ENCODE measurements at regions not wholly inside any gene's neighbourhood (a gene's known extent, or its start where the extent isn't known, plus 50 kb on each side); places are given as distances from the start of the nearest gene placed in this dataset.

- Mint-ChIP-seq H3K27me3 (peaks cover 9 to 50% (median 21%) of the 10 kb centered on the region in 5 donors), H3K27ac (no peak overlapping the region), H3K4me1 (no peaks in the 10 kb centered on the region), H3K9me3 (peaks cover 0 to 2% (median 0%) of the 10 kb centered on the region in 9 donors), H3K36me3 (no peaks in the 10 kb centered on the region), H3K4me3 (no peak overlapping the region)
- POLR2A ChIA-PET, result no interaction called here
- ATAC-seq (no peak), DNase-seq (no peak)
These were observed 617.9 kb upstream of the MKI67 start for GRCh38 chr10:128744092-128744491.

GRCh38 chr10:128744811-128745305, 618.6 kb upstream of the MKI67 start:
- Mint-ChIP-seq H3K36me3 (no peaks in the 10 kb centered on the region), H3K27ac (no peak overlapping the region), H3K9me3 (peaks cover 0 to 2% (median 0%) of the 10 kb centered on the region in 9 donors), H3K27me3 (peaks cover 9 to 50% (median 21%) of the 10 kb centered on the region in 5 donors), H3K4me3 (no peak overlapping the region), H3K4me1 (no peaks in the 10 kb centered on the region)
- ATAC-seq (no peak), DNase-seq (no peak)
- POLR2A ChIA-PET, result no interaction called here

DNA sequence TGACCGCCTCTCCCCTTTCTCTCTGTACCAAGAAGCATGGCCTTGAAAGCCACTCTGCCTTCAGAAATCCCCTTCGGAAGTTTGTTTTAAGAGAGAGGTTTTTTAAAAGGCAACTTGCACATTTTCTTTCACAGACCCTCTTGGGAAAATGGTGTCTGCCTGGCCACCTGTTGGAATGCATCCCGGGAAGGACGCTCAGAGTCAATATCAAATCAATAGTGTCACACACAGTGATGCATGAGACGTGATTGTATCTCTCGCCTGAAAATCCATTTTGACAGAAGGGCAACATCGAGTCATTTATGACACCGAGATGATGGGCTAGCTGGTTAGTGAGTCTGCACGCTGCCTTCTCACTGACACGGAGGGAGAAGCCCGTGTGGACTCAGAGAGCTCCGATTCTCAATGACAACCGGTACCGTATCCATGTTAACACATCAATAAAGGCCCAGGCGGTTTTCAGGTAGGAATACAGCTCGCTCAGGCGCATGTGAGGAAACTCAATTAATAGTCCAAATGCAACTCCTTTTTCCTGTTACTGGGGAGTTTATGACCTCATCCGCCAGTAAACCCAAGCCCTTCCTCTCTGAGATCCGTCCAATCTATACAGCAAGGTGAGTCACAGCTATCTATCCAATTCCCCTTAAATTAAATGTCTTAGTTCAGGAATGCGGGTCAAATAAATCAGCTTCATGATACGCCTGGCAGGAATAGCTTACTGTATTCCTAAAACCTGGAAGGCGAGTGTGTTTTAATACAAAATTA, 621.5 kb upstream of the MKI67 start:
- no peak for DNase-seq
- Mint-ChIP-seq H3K4me3 (no peak overlapping the region), H3K27me3 (peaks cover 1 to 34% (median 16%) of the 10 kb centered on the region in 5 donors), H3K9me3 (peaks cover 0 to 7% (median 0%) of the 10 kb centered on the region in 9 donors), H3K4me1 (no peaks in the 10 kb centered on the region), H3K36me3 (no peaks in the 10 kb centered on the region), H3K27ac (no peak overlapping the region)
- ATAC-seq, result no peak
- POLR2A ChIA-PET, result no interaction called here

DNA sequence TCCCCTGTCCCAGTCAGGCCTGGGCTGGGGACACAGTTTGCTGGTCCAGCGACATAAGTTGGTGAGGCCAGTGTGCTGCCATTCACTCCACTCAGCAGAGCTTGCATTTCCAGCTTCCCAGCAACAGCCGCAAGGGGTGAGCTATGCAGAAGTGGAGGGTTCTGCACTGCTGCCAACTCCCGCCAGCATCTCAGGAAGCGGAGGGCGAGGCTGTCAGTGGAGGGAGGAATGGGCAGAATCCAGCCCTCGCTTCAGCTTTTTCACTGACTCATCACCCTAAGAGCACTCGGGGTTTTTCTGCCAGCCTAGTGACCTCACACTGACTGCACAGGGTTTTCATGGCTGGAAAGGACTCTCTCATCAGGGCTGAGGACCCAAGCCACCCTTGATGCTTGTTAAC, 625.1 kb upstream of the MKI67 start:
- Mint-ChIP-seq H3K9me3 (peaks cover 0 to 7% (median 0%) of the 10 kb centered on the region in 9 donors), H3K4me3 (no peak overlapping the region), H3K27me3 (peaks cover 0 to 15% (median 4%) of the 10 kb centered on the region in 5 donors), H3K36me3 (no peaks in the 10 kb centered on the region), H3K4me1 (no peaks in the 10 kb centered on the region), H3K27ac (no peak overlapping the region)
- DNase-seq, result no peak
- POLR2A ChIA-PET, result no interaction called here
- no peak for ATAC-seq

- POLR2A ChIA-PET, result no interaction called here
These were observed 625.6 kb upstream of the MKI67 start for GRCh38 chr10:128751851-128752250.

DNA sequence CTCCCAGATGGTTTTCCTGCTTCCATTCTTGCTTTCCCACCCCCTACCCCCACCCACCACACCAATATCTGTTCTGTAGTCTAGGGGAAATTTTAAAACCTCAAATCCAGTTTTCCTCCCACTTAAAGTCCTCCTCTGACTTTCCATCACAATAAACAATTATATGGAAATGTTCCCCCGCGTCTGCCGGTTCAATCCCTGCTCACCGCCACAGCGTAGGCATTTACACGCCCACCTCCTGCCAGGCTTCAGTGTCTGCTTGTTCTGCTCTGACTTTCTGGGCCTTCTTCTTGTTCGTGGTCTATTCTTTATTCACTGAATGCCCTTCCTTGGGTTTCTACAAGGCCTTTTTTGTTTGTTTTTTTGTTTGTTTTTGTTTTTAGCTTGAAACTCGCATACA, 633.0 kb upstream of the MKI67 start:
- DNase-seq (no peak), ATAC-seq (no peak)
- no peaks in the 10 kb centered on the region for H3K36me3 Mint-ChIP-seq
- H3K9me3 Mint-ChIP-seq, result peaks cover 0 to 2% (median 0%) of the 10 kb centered on the region in 9 donors
- H3K27ac Mint-ChIP-seq, result no peak overlapping the region
- H3K27me3 Mint-ChIP-seq, result peaks cover 0 to 16% (median 6%) of the 10 kb centered on the region in 5 donors
- no peaks in the 10 kb centered on the region for H3K4me1 Mint-ChIP-seq
- H3K4me3 Mint-ChIP-seq, result no peak overlapping the region
- POLR2A ChIA-PET, result no interaction called here

More at GRCh38 chr10:128751851-128752250, 625.6 kb upstream of the MKI67 start:
- peaks cover 0 to 7% (median 0%) of the 10 kb centered on the region in 9 donors for H3K9me3 Mint-ChIP-seq
- H3K27me3 Mint-ChIP-seq, result peaks cover 0 to 11% (median 2%) of the 10 kb centered on the region in 5 donors
- H3K27ac Mint-ChIP-seq, result no peak overlapping the region
- ATAC-seq (no peak), DNase-seq (no peak)
- no peaks in the 10 kb centered on the region for H3K4me1 Mint-ChIP-seq
- no peak overlapping the region for H3K4me3 Mint-ChIP-seq
- no peaks in the 10 kb centered on the region for H3K36me3 Mint-ChIP-seq

DNA sequence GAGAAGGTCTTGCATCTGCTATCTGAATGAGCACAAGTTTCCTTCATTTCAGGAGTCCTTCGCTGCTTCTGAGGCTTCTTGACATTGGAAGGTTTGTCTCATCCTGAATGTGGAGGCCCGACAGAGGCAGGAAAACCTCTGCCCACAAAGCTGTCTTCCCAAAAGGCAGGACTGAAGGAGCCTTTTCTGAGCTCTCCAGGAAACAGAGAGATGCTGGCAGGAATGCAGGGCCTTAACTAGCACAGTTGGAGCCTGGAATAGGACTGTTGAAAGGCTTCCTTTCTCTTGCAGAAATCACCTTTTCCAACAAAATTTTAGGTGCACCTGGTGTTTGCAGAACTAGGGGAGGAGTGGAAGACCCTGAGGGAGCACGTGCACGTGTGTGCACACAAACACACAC, 637.4 kb upstream of the MKI67 start:
- no peak overlapping the region for H3K27ac Mint-ChIP-seq
- H3K9me3 Mint-ChIP-seq, result peaks cover 0 to 2% (median 0%) of the 10 kb centered on the region in 9 donors
- no peaks in the 10 kb centered on the region for H3K4me1 Mint-ChIP-seq
- POLR2A ChIA-PET, result no interaction called here
- H3K27me3 Mint-ChIP-seq, result peaks cover 0 to 14% (median 4%) of the 10 kb centered on the region in 5 donors
- no peak for DNase-seq
- no peaks in the 10 kb centered on the region for H3K36me3 Mint-ChIP-seq
- no peak for ATAC-seq
- H3K4me3 Mint-ChIP-seq, result no peak overlapping the region

DNA sequence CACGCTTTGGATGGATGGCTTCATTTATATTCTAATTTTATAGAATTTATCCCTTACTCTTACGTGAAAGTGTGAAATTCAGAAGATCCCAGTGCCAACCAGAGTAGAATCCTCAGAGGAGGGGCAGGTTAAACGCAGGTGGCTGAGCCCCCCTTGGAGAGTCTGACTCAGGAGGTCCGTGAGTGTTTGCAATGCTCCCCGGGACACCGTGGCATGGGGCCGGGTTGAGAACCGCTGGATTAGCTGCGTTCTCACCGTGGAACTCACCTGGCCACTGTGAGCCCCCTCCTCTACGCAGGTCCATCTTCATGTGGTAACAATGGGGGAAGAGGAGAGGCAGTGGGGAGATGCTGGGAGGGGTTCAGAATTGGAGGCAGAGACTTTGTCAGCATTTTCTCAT, 638.0 kb upstream of the MKI67 start:
- no peak overlapping the region for H3K4me3 Mint-ChIP-seq
- H3K4me1 Mint-ChIP-seq, result no peaks in the 10 kb centered on the region
- H3K36me3 Mint-ChIP-seq, result no peaks in the 10 kb centered on the region
- peaks cover 0 to 14% (median 4%) of the 10 kb centered on the region in 5 donors for H3K27me3 Mint-ChIP-seq
- ATAC-seq, result no peak
- POLR2A ChIA-PET, result no interaction called here
- H3K9me3 Mint-ChIP-seq, result peaks cover 0 to under 1% (median 0%) of the 10 kb centered on the region in 9 donors
- no peak for DNase-seq
- no peak overlapping the region for H3K27ac Mint-ChIP-seq

GRCh38 chr10:128766915-128767314, 640.7 kb upstream of the MKI67 start:
- no peaks in the 10 kb centered on the region for H3K36me3 Mint-ChIP-seq
- ATAC-seq (no peak), DNase-seq (no peak)
- no peak overlapping the region for H3K27ac Mint-ChIP-seq
- H3K4me3 Mint-ChIP-seq, result no peak overlapping the region
- POLR2A ChIA-PET, result no interaction called here
- H3K4me1 Mint-ChIP-seq, result no peaks in the 10 kb centered on the region
- H3K27me3 Mint-ChIP-seq, result peaks cover 0 to 23% (median 7%) of the 10 kb centered on the region in 5 donors
- H3K9me3 Mint-ChIP-seq, result peaks cover 0 to 7% (median 2%) of the 10 kb centered on the region in 9 donors

DNA sequence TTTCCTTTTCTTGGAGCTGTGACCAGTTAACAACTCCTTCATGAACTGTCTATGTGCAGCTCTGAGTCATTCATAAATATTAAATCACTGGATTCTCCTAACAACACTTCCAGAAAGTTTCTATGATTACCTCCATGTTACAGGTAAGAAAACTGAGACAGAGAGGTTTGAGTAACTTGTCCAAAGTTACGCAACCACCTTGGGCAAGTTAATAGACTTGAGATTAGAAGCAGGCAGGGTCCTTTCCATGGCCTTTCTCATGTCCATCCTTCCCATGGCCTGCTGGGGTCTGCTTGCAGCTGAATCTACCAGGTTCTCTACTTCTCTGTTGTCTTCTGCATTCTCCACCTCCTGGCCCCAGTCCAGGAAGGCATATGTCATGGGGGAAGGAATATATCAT, 648.8 kb upstream of the MKI67 start:
- Mint-ChIP-seq H3K4me1 (no peaks in the 10 kb centered on the region), H3K27me3 (peaks cover 0 to 8% (median 6%) of the 10 kb centered on the region in 5 donors), H3K9me3 (peaks cover 0 to 19% (median 6%) of the 10 kb centered on the region in 9 donors), H3K4me3 (no peak overlapping the region), H3K27ac (no peak overlapping the region), H3K36me3 (no peaks in the 10 kb centered on the region)
- ATAC-seq (no peak), DNase-seq (no peak)
- POLR2A ChIA-PET, result no interaction called here

- POLR2A ChIA-PET, result no interaction called here
- peaks cover 0 to 7% (median 1%) of the 10 kb centered on the region in 5 donors for H3K27me3 Mint-ChIP-seq
- H3K9me3 Mint-ChIP-seq, result peaks cover 0 to 19% (median 6%) of the 10 kb centered on the region in 9 donors
- H3K27ac Mint-ChIP-seq, result no peak overlapping the region
- no peaks in the 10 kb centered on the region for H3K36me3 Mint-ChIP-seq
- no peak overlapping the region for H3K4me3 Mint-ChIP-seq
- H3K4me1 Mint-ChIP-seq, result no peaks in the 10 kb centered on the region
- ATAC-seq, result no peak
- DNase-seq, result no peak
These were observed 649.5 kb upstream of the MKI67 start for GRCh38 chr10:128775743-128776142.

GRCh38 chr10:128776673-128777252, 650.5 kb upstream of the MKI67 start:
- ATAC-seq (no peak), DNase-seq (no peak)
- Mint-ChIP-seq H3K27me3 (peaks cover 0 to 7% (median 1%) of the 10 kb centered on the region in 5 donors), H3K9me3 (peaks cover 0 to 18% (median 6%) of the 10 kb centered on the region in 9 donors), H3K4me3 (no peak overlapping the region), H3K4me1 (no peaks in the 10 kb centered on the region), H3K27ac (no peak overlapping the region), H3K36me3 (no peaks in the 10 kb centered on the region)
- POLR2A ChIA-PET, result no interaction called here

- ATAC-seq (no peak), DNase-seq (no peak)
- H3K4me3 Mint-ChIP-seq, result no peak overlapping the region
- H3K27ac Mint-ChIP-seq, result no peak overlapping the region
- peaks cover 0 to 12% (median 2%) of the 10 kb centered on the region in 9 donors for H3K9me3 Mint-ChIP-seq
- POLR2A ChIA-PET, result no interaction called here
- no peaks in the 10 kb centered on the region for H3K36me3 Mint-ChIP-seq
- no peaks in the 10 kb centered on the region for H3K4me1 Mint-ChIP-seq
- peaks cover 0 to 7% (median 1%) of the 10 kb centered on the region in 5 donors for H3K27me3 Mint-ChIP-seq
These were observed 651.1 kb upstream of the MKI67 start for GRCh38 chr10:128777342-128777741.
